ENCODE measurements at regions not wholly inside any gene's neighbourhood (a gene's known extent, or its start where the extent isn't known, plus 50 kb on each side); places are given as distances from the start of the nearest gene placed in this dataset.
"Not testable (repeated sequence)": the region's sequence is repeated elsewhere in the genome, so short reads cannot be mapped to it uniquely, and the experiment has no call there.

- H3K27me3 ChIP-seq (ENCODE audit: control insufficient read depth in 3 of 3, insufficient read depth in 3 of 3, low read length in 3 of 3); H3K36me3 ChIP-seq (ENCODE audit: control insufficient read depth in 3 of 3, insufficient read depth in 3 of 3, low read length in 3 of 3); H3K4me3 ChIP-seq (ENCODE audit: low read length in 3 of 3); H3K27ac ChIP-seq (ENCODE audit: low read depth, low read length); H3K9me3 ChIP-seq (ENCODE audit: control insufficient read depth in 3 of 3, low read length in 3 of 3); H3K9ac ChIP-seq (ENCODE audit: low read depth in 1 of 3, low read length in 3 of 3); H3K4me1 ChIP-seq (ENCODE audit: control insufficient read depth in 3 of 3, insufficient read depth in 3 of 3, low read length in 3 of 3): not testable (repeated sequence)
Measured at GRCh38 chr11:95610185-95610584, 179.4 kb downstream of the FAM76B start.

- H3K36me3 ChIP-seq (ENCODE audit: control insufficient read depth in 3 of 3, insufficient read depth in 3 of 3, low read length in 3 of 3) = no peaks in the 10 kb centered on the region
- no peak overlapping the region for H3K9ac ChIP-seq (ENCODE audit: low read depth in 1 of 3, low read length in 3 of 3)
- H3K9me3 ChIP-seq (ENCODE audit: control insufficient read depth in 3 of 3, low read length in 3 of 3) = no peaks in the 10 kb centered on the region
- H3K4me1 ChIP-seq (ENCODE audit: control insufficient read depth in 3 of 3, insufficient read depth in 3 of 3, low read length in 3 of 3) = no peaks in the 10 kb centered on the region
- H3K27me3 ChIP-seq (ENCODE audit: control insufficient read depth in 3 of 3, insufficient read depth in 3 of 3, low read length in 3 of 3) = no peaks in the 10 kb centered on the region
- no peak overlapping the region for H3K27ac ChIP-seq (ENCODE audit: low read depth, low read length)
- H3K4me3 ChIP-seq (ENCODE audit: low read length in 3 of 3) = no peak overlapping the region
Measured at GRCh38 chr11:95608093-95608492, 181.5 kb downstream of the FAM76B start.

GRCh38 chr11:95606824-95607223 lies 182.8 kb downstream of the FAM76B start:
- Histone ChIP-seq H3K4me3 (ENCODE audit: low read length in 3 of 3) (no peak overlapping the region), H3K9me3 (ENCODE audit: control insufficient read depth in 3 of 3, low read length in 3 of 3) (no peaks in the 10 kb centered on the region), H3K9ac (ENCODE audit: low read depth in 1 of 3, low read length in 3 of 3) (no peak overlapping the region), H3K36me3 (ENCODE audit: control insufficient read depth in 3 of 3, insufficient read depth in 3 of 3, low read length in 3 of 3) (no peaks in the 10 kb centered on the region), H3K27ac (ENCODE audit: low read depth, low read length) (no peak overlapping the region), H3K27me3 (ENCODE audit: control insufficient read depth in 3 of 3, insufficient read depth in 3 of 3, low read length in 3 of 3) (no peaks in the 10 kb centered on the region), H3K4me1 (ENCODE audit: control insufficient read depth in 3 of 3, insufficient read depth in 3 of 3, low read length in 3 of 3) (no peaks in the 10 kb centered on the region)

- Histone ChIP-seq H3K27me3 (ENCODE audit: control insufficient read depth in 3 of 3, insufficient read depth in 3 of 3, low read length in 3 of 3) (no peaks in the 10 kb centered on the region), H3K4me1 (ENCODE audit: control insufficient read depth in 3 of 3, insufficient read depth in 3 of 3, low read length in 3 of 3) (no peaks in the 10 kb centered on the region), H3K9me3 (ENCODE audit: control insufficient read depth in 3 of 3, low read length in 3 of 3) (no peaks in the 10 kb centered on the region), H3K36me3 (ENCODE audit: control insufficient read depth in 3 of 3, insufficient read depth in 3 of 3, low read length in 3 of 3) (no peaks in the 10 kb centered on the region), H3K27ac (ENCODE audit: low read depth, low read length) (no peak overlapping the region), H3K9ac (ENCODE audit: low read depth in 1 of 3, low read length in 3 of 3) (no peak overlapping the region), H3K4me3 (ENCODE audit: low read length in 3 of 3) (no peak overlapping the region)
Measured at GRCh38 chr11:95605271-95605940, 184.2 kb downstream of the FAM76B start.

GRCh38 chr11:95599959-95600586 lies 189.5 kb downstream of the FAM76B start:
- Histone ChIP-seq H3K27me3 (ENCODE audit: control insufficient read depth in 3 of 3, insufficient read depth in 3 of 3, low read length in 3 of 3) (no peaks in the 10 kb centered on the region), H3K4me3 (ENCODE audit: low read length in 3 of 3) (no peak overlapping the region), H3K9ac (ENCODE audit: low read depth in 1 of 3, low read length in 3 of 3) (no peak overlapping the region)

GRCh38 chr11:95595973-95596489 lies 193.6 kb downstream of the FAM76B start:
- Histone ChIP-seq H3K9me3 (ENCODE audit: control insufficient read depth in 3 of 3, low read length in 3 of 3) (no peaks in the 10 kb centered on the region), H3K4me3 (ENCODE audit: low read length in 3 of 3) (no peak overlapping the region), H3K4me1 (ENCODE audit: control insufficient read depth in 3 of 3, insufficient read depth in 3 of 3, low read length in 3 of 3) (no peaks in the 10 kb centered on the region), H3K27ac (ENCODE audit: low read depth, low read length) (no peak overlapping the region), H3K36me3 (ENCODE audit: control insufficient read depth in 3 of 3, insufficient read depth in 3 of 3, low read length in 3 of 3) (no peaks in the 10 kb centered on the region), H3K27me3 (ENCODE audit: control insufficient read depth in 3 of 3, insufficient read depth in 3 of 3, low read length in 3 of 3) (no peaks in the 10 kb centered on the region), H3K9ac (ENCODE audit: low read depth in 1 of 3, low read length in 3 of 3) (no peak overlapping the region)

More at GRCh38 chr11:95599959-95600586, 189.5 kb downstream of the FAM76B start:
- Histone ChIP-seq H3K9me3 (ENCODE audit: control insufficient read depth in 3 of 3, low read length in 3 of 3) (no peaks in the 10 kb centered on the region), H3K27ac (ENCODE audit: low read depth, low read length) (no peak overlapping the region), H3K4me1 (ENCODE audit: control insufficient read depth in 3 of 3, insufficient read depth in 3 of 3, low read length in 3 of 3) (no peaks in the 10 kb centered on the region), H3K36me3 (ENCODE audit: control insufficient read depth in 3 of 3, insufficient read depth in 3 of 3, low read length in 3 of 3) (no peaks in the 10 kb centered on the region)

- Histone ChIP-seq H3K9me3 (ENCODE audit: control insufficient read depth in 3 of 3, low read length in 3 of 3) (no peaks in the 10 kb centered on the region), H3K9ac (ENCODE audit: low read depth in 1 of 3, low read length in 3 of 3) (no peak overlapping the region), H3K4me1 (ENCODE audit: control insufficient read depth in 3 of 3, insufficient read depth in 3 of 3, low read length in 3 of 3) (no peaks in the 10 kb centered on the region), H3K36me3 (ENCODE audit: control insufficient read depth in 3 of 3, insufficient read depth in 3 of 3, low read length in 3 of 3) (no peaks in the 10 kb centered on the region), H3K27me3 (ENCODE audit: control insufficient read depth in 3 of 3, insufficient read depth in 3 of 3, low read length in 3 of 3) (no peaks in the 10 kb centered on the region), H3K4me3 (ENCODE audit: low read length in 3 of 3) (no peak overlapping the region), H3K27ac (ENCODE audit: low read depth, low read length) (no peak overlapping the region)
Measured at GRCh38 chr11:95595541-95595940, 194.0 kb downstream of the FAM76B start.

- Histone ChIP-seq H3K27me3 (ENCODE audit: control insufficient read depth in 3 of 3, insufficient read depth in 3 of 3, low read length in 3 of 3) (no peaks in the 10 kb centered on the region), H3K27ac (ENCODE audit: low read depth, low read length) (no peak overlapping the region), H3K36me3 (ENCODE audit: control insufficient read depth in 3 of 3, insufficient read depth in 3 of 3, low read length in 3 of 3) (no peaks in the 10 kb centered on the region), H3K9me3 (ENCODE audit: control insufficient read depth in 3 of 3, low read length in 3 of 3) (no peaks in the 10 kb centered on the region), H3K9ac (ENCODE audit: low read depth in 1 of 3, low read length in 3 of 3) (no peak overlapping the region), H3K4me3 (ENCODE audit: low read length in 3 of 3) (no peak overlapping the region), H3K4me1 (ENCODE audit: control insufficient read depth in 3 of 3, insufficient read depth in 3 of 3, low read length in 3 of 3) (no peaks in the 10 kb centered on the region)
Measured at GRCh38 chr11:95593111-95593510, 196.5 kb downstream of the FAM76B start.

- Histone ChIP-seq H3K4me1 (ENCODE audit: control insufficient read depth in 3 of 3, insufficient read depth in 3 of 3, low read length in 3 of 3) (no peaks in the 10 kb centered on the region), H3K9ac (ENCODE audit: low read depth in 1 of 3, low read length in 3 of 3) (no peak overlapping the region), H3K27me3 (ENCODE audit: control insufficient read depth in 3 of 3, insufficient read depth in 3 of 3, low read length in 3 of 3) (no peaks in the 10 kb centered on the region), H3K27ac (ENCODE audit: low read depth, low read length) (no peak overlapping the region), H3K9me3 (ENCODE audit: control insufficient read depth in 3 of 3, low read length in 3 of 3) (no peaks in the 10 kb centered on the region), H3K36me3 (ENCODE audit: control insufficient read depth in 3 of 3, insufficient read depth in 3 of 3, low read length in 3 of 3) (no peaks in the 10 kb centered on the region), H3K4me3 (ENCODE audit: low read length in 3 of 3) (no peak overlapping the region)
Measured at GRCh38 chr11:95592471-95592870, 197.1 kb downstream of the FAM76B start.

GRCh38 chr11:95589893-95590612 lies 199.5 kb downstream of the FAM76B start:
- Histone ChIP-seq H3K27me3 (ENCODE audit: control insufficient read depth in 3 of 3, insufficient read depth in 3 of 3, low read length in 3 of 3) (no peaks in the 10 kb centered on the region), H3K27ac (ENCODE audit: low read depth, low read length) (no peak overlapping the region), H3K9ac (ENCODE audit: low read depth in 1 of 3, low read length in 3 of 3) (no peak overlapping the region), H3K36me3 (ENCODE audit: control insufficient read depth in 3 of 3, insufficient read depth in 3 of 3, low read length in 3 of 3) (no peaks in the 10 kb centered on the region), H3K4me1 (ENCODE audit: control insufficient read depth in 3 of 3, insufficient read depth in 3 of 3, low read length in 3 of 3) (no peaks in the 10 kb centered on the region), H3K9me3 (ENCODE audit: control insufficient read depth in 3 of 3, low read length in 3 of 3) (no peaks in the 10 kb centered on the region), H3K4me3 (ENCODE audit: low read length in 3 of 3) (no peak overlapping the region)
